ENCODE measurements at regions not wholly inside any gene's neighbourhood (a gene's known extent, or its start where the extent isn't known, plus 50 kb on each side); places are given as distances from the start of the nearest gene placed in this dataset.

DNA sequence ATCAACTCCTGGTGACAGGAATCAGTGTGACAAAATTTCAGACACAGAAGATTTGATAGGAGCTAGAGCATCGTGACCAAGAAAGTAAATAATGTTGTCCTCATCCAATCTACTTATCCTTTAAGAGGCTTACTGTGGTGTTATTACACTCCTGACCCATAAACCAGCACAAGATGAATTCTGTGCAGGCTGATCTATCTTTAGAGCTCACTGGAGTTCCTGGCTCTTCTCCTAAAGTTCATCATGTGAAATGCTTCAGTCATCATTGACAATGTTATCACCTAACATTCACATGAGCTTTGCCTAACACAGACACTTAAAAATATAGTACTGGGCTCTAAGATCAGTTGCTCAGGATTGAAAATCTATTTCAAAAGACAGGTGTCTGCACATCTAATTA, 271.0 kb upstream of the HSF2 start:
- no peaks in the 10 kb centered on the region for H3K36me3 ChIP-seq (ENCODE audit: control insufficient read depth, insufficient read depth, low read length)
- WGBS (ENCODE audit: insufficient coverage, low coverage, missing lambda C conversion rate): 0% methylated on average over 1 of the region's 1 CpG
- no peaks in the 10 kb centered on the region for H3K9me3 ChIP-seq (replicated peaks; ENCODE audit: control insufficient read depth, insufficient read depth, low read depth, low read length)
- BruUV-seq (replicated peaks): no TSS peak
- DNase-seq (ENCODE audit: extremely low read depth in 1 of 4, low spot score in 3 of 4) (no peak), ATAC-seq (no peak), FAIRE-seq (no peak)
- no peak overlapping the region for H3K4me2 ChIP-seq (ENCODE audit: insufficient read depth, low read length)
- intact Hi-C loops (cut with micrococcal nuclease) (no loop called here), in situ Hi-C loops (cut with MboI) (no loop called here)
- CTCF ChIA-PET (ENCODE audit: low intra/inter-chr PET ratio): no interaction called here
- no peaks in the 10 kb centered on the region for H4K20me1 ChIP-seq (replicated peaks; ENCODE audit: control insufficient read depth, insufficient read depth, low read length)
- H3K27me3 ChIP-seq (ENCODE audit: control insufficient read depth in 2 of 2, insufficient read depth in 2 of 2, low read length in 2 of 2): no peaks in the 10 kb centered on the region
- no peak overlapping the region for H3K27ac ChIP-seq (ENCODE audit: extremely low read depth, low read depth, low read length)
- H3K9me1 ChIP-seq (ENCODE audit: control insufficient read depth, insufficient read depth, low read length): no peaks in the 10 kb centered on the region
- TF ChIP-seq ZNF175 (CRISPR knock-in tag; IDR thresholded peaks at IDR 0.05; ENCODE audit: low read depth) (no peak), ESRRB (CRISPR knock-in tag; IDR thresholded peaks at IDR 0.05; ENCODE audit: borderline replicate concordance) (no peak), JUND (IDR thresholded peaks at IDR 0.05; ENCODE audit: borderline replicate concordance, low read depth, low read length) (no peak), JUND (tag; IDR thresholded peaks at IDR 0.05; ENCODE audit: borderline replicate concordance, low read depth, low read length) (no peak), POLR2AphosphoS5 (IDR thresholded peaks at IDR 0.05; ENCODE audit: control insufficient read depth, insufficient read depth, low read depth, low read length) (no peak), SUPT5H (IDR thresholded peaks at IDR 0.05) (no peak), KDM4B (IDR thresholded peaks at IDR 0.05; ENCODE audit: borderline replicate concordance in 2 of 2, low read depth in 1 of 2) (no peak), POLR2H (tag; IDR thresholded peaks at IDR 0.05; ENCODE audit: low read depth) (no peak), PHTF2 (CRISPR knock-in tag; IDR thresholded peaks at IDR 0.05) (no peak)
- TF ChIP-seq, protein P1, sequence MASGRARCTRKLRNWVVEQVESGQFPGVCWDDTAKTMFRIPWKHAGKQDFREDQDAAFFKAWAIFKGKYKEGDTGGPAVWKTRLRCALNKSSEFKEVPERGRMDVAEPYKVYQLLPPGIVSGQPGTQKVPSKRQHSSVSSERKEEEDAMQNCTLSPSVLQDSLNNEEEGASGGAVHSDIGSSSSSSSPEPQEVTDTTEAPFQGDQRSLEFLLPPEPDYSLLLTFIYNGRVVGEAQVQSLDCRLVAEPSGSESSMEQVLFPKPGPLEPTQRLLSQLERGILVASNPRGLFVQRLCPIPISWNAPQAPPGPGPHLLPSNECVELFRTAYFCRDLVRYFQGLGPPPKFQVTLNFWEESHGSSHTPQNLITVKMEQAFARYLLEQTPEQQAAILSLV (tag; IDR thresholded peaks at IDR 0.05): no peak
- TF ChIP-seq, protein P2, sequence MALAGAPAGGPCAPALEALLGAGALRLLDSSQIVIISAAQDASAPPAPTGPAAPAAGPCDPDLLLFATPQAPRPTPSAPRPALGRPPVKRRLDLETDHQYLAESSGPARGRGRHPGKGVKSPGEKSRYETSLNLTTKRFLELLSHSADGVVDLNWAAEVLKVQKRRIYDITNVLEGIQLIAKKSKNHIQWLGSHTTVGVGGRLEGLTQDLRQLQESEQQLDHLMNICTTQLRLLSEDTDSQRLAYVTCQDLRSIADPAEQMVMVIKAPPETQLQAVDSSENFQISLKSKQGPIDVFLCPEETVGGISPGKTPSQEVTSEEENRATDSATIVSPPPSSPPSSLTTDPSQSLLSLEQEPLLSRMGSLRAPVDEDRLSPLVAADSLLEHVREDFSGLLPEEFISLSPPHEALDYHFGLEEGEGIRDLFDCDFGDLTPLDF (CRISPR knock-in tag; IDR thresholded peaks at IDR 0.05): no peak
- H3K79me2 ChIP-seq (ENCODE audit: control insufficient read depth, insufficient read depth, low read length): no peaks in the 10 kb centered on the region
- no peak overlapping the region for H2AFZ ChIP-seq (ENCODE audit: low read depth, low read length)
- H3K4me1 ChIP-seq (replicated peaks in 1 of 2; ENCODE audit: control insufficient read depth in 2 of 2, insufficient read depth in 2 of 2, low read length in 2 of 2): no peaks in the 10 kb centered on the region
- POLR2A ChIA-PET: no interaction called here
- H3K4me3 ChIP-seq: no peak overlapping the region
- H3K9ac ChIP-seq (ENCODE audit: insufficient read depth in 1 of 2, low read depth in 2 of 2, low read length in 2 of 2): no peak overlapping the region

Measured in K562 (cell line).